K562 (cell line): ENCODE measurements at regions not wholly inside any gene's neighbourhood (a gene's known extent, or its start where the extent isn't known, plus 50 kb on each side); places are given as distances from the start of the nearest gene placed in this dataset.

ENCODE experiments used
- ATAC-seq: fragments of 200-7000 bp; cut with Tn5 transposase; 3 replicates; pipeline ENCODE4 v1.9.1; 2020; ENCODE audit warnings: moderate library complexity
- BruUV-seq: library from RNA; stranded (reverse); fragments of 400-500 nt; replicated peaks from 2 replicates; lab custom pipeline; 2021; lab: Mats Ljungman, UMichigan
- CTCF ChIA-PET: fragments of 300-600 bp; formaldehyde crosslinking; extraction: SDS; loops from one replicate; lab custom pipeline; 2021; ENCODE audit warnings: low intra/inter-chr PET ratio; lab: Yijun Ruan, JAX
- POLR2A ChIA-PET: fragments of 300-600, 350-650 bp; sonication (Branson Sonifier 250); formaldehyde crosslinking; extraction: SDS; loops from one replicate; lab custom pipeline; 2021; ENCODE audit warnings: antibody characterized with exemption, inconsistent platforms; lab: Yijun Ruan, JAX
- DNase-seq, 4 experiments: peaks; one replicate each; pipeline versions ENCODE4 v3.0.0 to v3.0.0-alpha.2; 2011 to 2018; ENCODE audit warnings: low spot score in 3 of 4, mixed read lengths in 3 of 4; ENCODE audit errors: extremely low read depth in 1 of 4
- FAIRE-seq: peaks from 2 replicates; lab custom pipeline; 2011; peaks lifted over from hg19 to GRCh38; lab: Jason Lieb, UNC
- H2AFZ ChIP-seq: 2 replicates; pipeline ENCODE4 v1.6.0; 2011; ENCODE audit warnings: low read depth, low read length, control low read depth, inconsistent platforms
- H3K27ac ChIP-seq: fragments of 200-600 bp; 3 replicates; pipeline ENCODE4 v1.8.0; 2011; ENCODE audit warnings: low read depth, mild to moderate bottlenecking, control low read depth, inconsistent platforms, low read length, moderate library complexity, mixed read lengths; ENCODE audit errors: extremely low read depth
- H3K27me3 ChIP-seq, 2 experiments: fragments of 300-600 bp in 1 of 2; 2 replicates in 1 of 2; 3 replicates in 1 of 2; pipeline versions ENCODE4 v1.6.0 to v1.8.0; 2011; ENCODE audit warnings: inconsistent platforms in 2 of 2, low read length in 2 of 2, mild to moderate bottlenecking in 1 of 2, mixed read lengths in 1 of 2, moderate library complexity in 1 of 2; ENCODE audit not compliant: control insufficient read depth in 2 of 2, insufficient read depth in 2 of 2
- H3K36me3 ChIP-seq: fragments of 300-600 bp; 3 replicates; pipeline ENCODE4 v1.8.0; 2011; ENCODE audit warnings: mild to moderate bottlenecking, low read length, inconsistent platforms; ENCODE audit not compliant: control insufficient read depth, insufficient read depth
- H3K4me1 ChIP-seq, 2 experiments: fragments of 200-600 bp in 1 of 2; replicated peaks in 1 of 2; 2 replicates in 1 of 2; 3 replicates in 1 of 2; pipeline versions ENCODE4 v1.5.1 to v1.8.0; 2011; ENCODE audit warnings: inconsistent platforms in 2 of 2, low read length in 2 of 2, mild to moderate bottlenecking in 1 of 2, mixed read lengths in 1 of 2, moderate library complexity in 1 of 2; ENCODE audit not compliant: control insufficient read depth in 2 of 2, insufficient read depth in 2 of 2
- H3K4me2 ChIP-seq: 2 replicates; pipeline ENCODE4 v1.6.1; 2011; ENCODE audit warnings: low read length, control low read depth, inconsistent platforms, mixed read lengths; ENCODE audit not compliant: insufficient read depth
- H3K4me3 ChIP-seq: fragments of 200-600 bp; sonication (generic), shearing (Covaris generic); 2 replicates; pipeline ENCODE4 v1.5.1; 2016; ENCODE audit warnings: control low read depth, inconsistent platforms
- H3K79me2 ChIP-seq: fragments of 200-600 bp; 3 replicates; pipeline ENCODE4 v1.8.0; 2011; ENCODE audit warnings: low read length, inconsistent platforms; ENCODE audit not compliant: control insufficient read depth, insufficient read depth
- H3K9ac ChIP-seq, 2 experiments: 2 replicates each; pipeline versions ENCODE4 v1.6.0 to v1.6.1; 2011; ENCODE audit warnings: low read depth in 2 of 2, low read length in 2 of 2, control low read depth in 1 of 2, inconsistent platforms in 1 of 2, mild to moderate bottlenecking in 1 of 2, mixed read lengths in 1 of 2; ENCODE audit not compliant: insufficient read depth in 1 of 2
- H3K9me1 ChIP-seq: one replicate; pipeline ENCODE4 v1.6.0; 2011; ENCODE audit warnings: inconsistent platforms, mild to moderate bottlenecking, low read length, moderate library complexity; ENCODE audit not compliant: control insufficient read depth, insufficient read depth
- H3K9me3 ChIP-seq: replicated peaks from 2 replicates; pipeline ENCODE4 v1.5.1; 2011; ENCODE audit warnings: low read depth, low read length, inconsistent platforms; ENCODE audit not compliant: control insufficient read depth, insufficient read depth
- H4K20me1 ChIP-seq: replicated peaks from 2 replicates; pipeline ENCODE4 v1.6.1; 2011; ENCODE audit warnings: low read length, inconsistent platforms, mixed read lengths; ENCODE audit not compliant: control insufficient read depth, insufficient read depth
- ARHGAP35 ChIP-seq: fragments of 450-650 bp; IDR thresholded peaks from 2 replicates; pipeline ENCODE4 v1.6.1; 2018; ENCODE audit not compliant: partially characterized antibody
- CAMTA2 ChIP-seq: fragments of 250-450 bp; sonication (Bioruptor Pico); conservative IDR thresholded peaks from 2 replicates; pipeline ENCODE4 v1.5.1; 2022
- FOSL1 ChIP-seq: fragments of 200-800 bp; sonication (Bioruptor generic); conservative IDR thresholded peaks from 2 replicates; pipeline ENCODE4 v1.6.1; 2016; ENCODE audit warnings: missing genetic modification characterization, missing compliant biosample characterization
- FUS ChIP-seq: fragments of 200-400 bp; formaldehyde crosslinking; optimal IDR thresholded peaks from 2 replicates; pipeline ENCODE3; 2017; ENCODE audit warnings: low read depth, low read length
- RBM25 ChIP-seq: fragments of 200-400 bp; formaldehyde crosslinking; IDR thresholded peaks from 2 replicates; pipeline ENCODE4 v1.6.1; 2018; ENCODE audit warnings: low read length, low read depth, moderate library complexity; ENCODE audit not compliant: severe bottlenecking
- RBM34 ChIP-seq: fragments of 200-400 bp; formaldehyde crosslinking; IDR thresholded peaks from 2 replicates; pipeline ENCODE4 v1.6.1; 2018; ENCODE audit warnings: low read length, borderline replicate concordance; ENCODE audit not compliant: insufficient read depth
- RFX1 ChIP-seq: fragments of 450-650 bp; IDR thresholded peaks from 2 replicates; pipeline ENCODE4 v1.6.1; 2016; ENCODE audit warnings: mild to moderate bottlenecking, moderate library complexity
- SNIP1 ChIP-seq: fragments of 450-650 bp; IDR thresholded peaks from 2 replicates; pipeline ENCODE4 v1.7.1; 2017; ENCODE audit warnings: low read depth, mild to moderate bottlenecking
- XRCC3 ChIP-seq: fragments of 450-650 bp; IDR thresholded peaks from 2 replicates; pipeline ENCODE4 v1.6.1; 2017; ENCODE audit warnings: mild to moderate bottlenecking, moderate library complexity
- ZNF121 ChIP-seq: sonication (generic); formaldehyde crosslinking; conservative IDR thresholded peaks from 2 replicates; pipeline ENCODE4 v1.8.0; 2022; ENCODE audit warnings: missing genetic modification reagents
- WGBS: fragments of 100-300 bp; shearing (Covaris generic); methylation state at CpG from one replicate; pipeline ENCODE4 v1.1.6; 2016; ENCODE audit warnings: low coverage, mixed read lengths; ENCODE audit not compliant: insufficient coverage; ENCODE audit errors: missing lambda C conversion rate; 5-methylcytosine and 5-hydroxymethylcytosine counted together
- in situ Hi-C: fragments of 300-500 bp; cut with MboI; formaldehyde crosslinking; loops from 4 replicates; pipeline ENCODE4 v1.15.0; 2018; ENCODE audit warnings: inconsistent platforms, mixed read lengths
- intact Hi-C: fragments of 100-400 bp; cut with micrococcal nuclease; formaldehyde crosslinking; loops from 2 replicates; pipeline ENCODE4 v1.14.2; 2022
- TF ChIP-seq, protein P1 (sequence below): sonication (generic); formaldehyde crosslinking; IDR thresholded peaks from 2 replicates; pipeline ENCODE4 v1.9.0; 2022; ENCODE audit warnings: mild to moderate bottlenecking, missing genetic modification reagents
- TF ChIP-seq, protein P2 (sequence below): fragments of 450-650 bp; formaldehyde crosslinking; conservative IDR thresholded peaks from 2 replicates; pipeline ENCODE4 v1.4.0; 2022; ENCODE audit warnings: mild to moderate bottlenecking, missing genetic modification characterization

DNA sequence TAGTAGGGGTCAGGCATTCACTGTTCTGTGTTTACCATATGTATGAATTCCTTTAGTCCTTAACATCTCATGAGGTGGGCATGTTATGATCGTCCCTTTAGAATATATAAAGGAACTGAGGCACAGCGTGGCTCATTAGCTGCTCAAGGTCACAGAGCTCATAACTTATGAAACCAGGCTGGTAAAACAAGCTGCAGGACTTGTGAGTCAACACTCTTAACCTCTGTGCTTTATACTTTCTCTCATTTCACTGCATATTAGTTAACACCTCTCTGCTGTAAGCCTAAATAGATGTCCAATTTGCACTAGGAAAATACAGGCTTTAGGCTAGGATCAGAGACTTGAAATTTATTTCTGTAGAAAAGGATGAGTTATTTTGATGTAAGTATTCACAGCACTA, 180.3 kb upstream of the HDAC9 start:
- in situ Hi-C loops: no loop called here
- ChIA-PET CTCF (no interaction called here), POLR2A (no interaction called here)
- H3K27me3 ChIP-seq: no peaks in the 10 kb centered on the region
- ATAC-seq: no peak
- no peaks in the 10 kb centered on the region for H3K9me3 ChIP-seq
- FAIRE-seq: no peak
- no peaks in the 10 kb centered on the region for H4K20me1 ChIP-seq
- no peaks in the 10 kb centered on the region for H3K79me2 ChIP-seq
- H3K36me3 ChIP-seq: no peaks in the 10 kb centered on the region
- no peak overlapping the region for H3K4me2 ChIP-seq
- TF ChIP-seq, protein P1, sequence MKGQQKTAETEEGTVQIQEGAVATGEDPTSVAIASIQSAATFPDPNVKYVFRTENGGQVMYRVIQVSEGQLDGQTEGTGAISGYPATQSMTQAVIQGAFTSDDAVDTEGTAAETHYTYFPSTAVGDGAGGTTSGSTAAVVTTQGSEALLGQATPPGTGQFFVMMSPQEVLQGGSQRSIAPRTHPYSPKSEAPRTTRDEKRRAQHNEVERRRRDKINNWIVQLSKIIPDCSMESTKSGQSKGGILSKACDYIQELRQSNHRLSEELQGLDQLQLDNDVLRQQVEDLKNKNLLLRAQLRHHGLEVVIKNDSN (CRISPR knock-in tag): no peak
- TF ChIP-seq, protein P2, sequence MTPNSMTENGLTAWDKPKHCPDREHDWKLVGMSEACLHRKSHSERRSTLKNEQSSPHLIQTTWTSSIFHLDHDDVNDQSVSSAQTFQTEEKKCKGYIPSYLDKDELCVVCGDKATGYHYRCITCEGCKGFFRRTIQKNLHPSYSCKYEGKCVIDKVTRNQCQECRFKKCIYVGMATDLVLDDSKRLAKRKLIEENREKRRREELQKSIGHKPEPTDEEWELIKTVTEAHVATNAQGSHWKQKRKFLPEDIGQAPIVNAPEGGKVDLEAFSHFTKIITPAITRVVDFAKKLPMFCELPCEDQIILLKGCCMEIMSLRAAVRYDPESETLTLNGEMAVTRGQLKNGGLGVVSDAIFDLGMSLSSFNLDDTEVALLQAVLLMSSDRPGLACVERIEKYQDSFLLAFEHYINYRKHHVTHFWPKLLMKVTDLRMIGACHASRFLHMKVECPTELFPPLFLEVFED (CRISPR knock-in tag): no peak
- no peak for TF ChIP-seq ARHGAP35
- TF ChIP-seq RBM34: no peak
- TF ChIP-seq CAMTA2 (CRISPR knock-in tag): no peak
- no peak for TF ChIP-seq RFX1
- no peak for TF ChIP-seq FOSL1 (tag)
- no peak for TF ChIP-seq FUS
- TF ChIP-seq RBM25: no peak
- no peak for TF ChIP-seq SNIP1
- TF ChIP-seq ZNF121 (CRISPR knock-in tag): no peak
- TF ChIP-seq XRCC3: no peak
- TF ChIP-seq, all 486 proteins: peak for 0
- Histone ChIP-seq H3K4me3 (no peak overlapping the region), H3K9me1 (no peaks in the 10 kb centered on the region), H3K9ac (no peak overlapping the region), H3K4me1 (peaks cover 0 to 4% of the 10 kb centered on the region in 2 experiments; a peak in 1 of 5 replicates), H3K27ac (no peak overlapping the region), H2AFZ (no peak overlapping the region)
- WGBS: 12% methylated on average over 2 of the region's 2 CpGs
- no TSS peak for BruUV-seq
- DNase-seq: no peak
- intact Hi-C loops: no loop called here
